ENCODE measurements at regions not wholly inside any gene's neighbourhood (a gene's known extent, or its start where the extent isn't known, plus 50 kb on each side); places are given as distances from the start of the nearest gene placed in this dataset.
A peak's percentile ranks its signal among the peaks of the same experiment; 100 is the strongest.
"Not testable (repeated sequence)": the region's sequence is repeated elsewhere in the genome, so short reads cannot be mapped to it uniquely, and the experiment has no call there.

GRCh38 chr17:70320673-70321345 lies 151.5 kb downstream of the KCNJ2 start:
- intact Hi-C loops (cut with micrococcal nuclease) = no loop called here
- Mint-ChIP-seq H3K4me1 (ENCODE audit: low read depth) (peaks cover 13% of the 10 kb centered on the region), H3K27me3 (no peaks in the 10 kb centered on the region), H3K27ac (no peak overlapping the region), H3K9me3 (no peaks in the 10 kb centered on the region), H3K36me3 (ENCODE audit: low read depth) (no peaks in the 10 kb centered on the region), H3K4me3 (no peak overlapping the region)

DNA sequence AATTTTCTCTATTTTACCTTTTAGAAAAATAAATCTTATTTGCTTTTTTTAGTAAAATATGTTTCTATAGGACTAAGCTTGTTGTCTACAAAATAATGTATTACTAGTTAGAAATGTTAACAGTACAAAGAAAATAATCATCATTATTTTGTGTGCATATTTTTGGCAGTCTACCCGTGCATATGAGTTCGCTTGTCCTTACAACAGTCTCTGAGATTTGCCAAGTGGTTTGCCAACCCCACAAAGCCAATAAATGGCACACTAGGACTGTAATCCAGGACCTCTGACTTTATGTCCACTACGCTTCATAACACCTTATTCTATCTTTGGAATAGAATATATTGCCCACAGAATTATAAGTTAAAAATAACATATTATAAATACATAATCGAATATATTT lies 152.0 kb downstream of the KCNJ2 start:
- intact Hi-C loops (cut with micrococcal nuclease) = no loop called here
- H3K27ac Mint-ChIP-seq = no peak overlapping the region
- no peak overlapping the region for H3K4me3 Mint-ChIP-seq
- no peaks in the 10 kb centered on the region for H3K9me3 Mint-ChIP-seq
- H3K4me1 Mint-ChIP-seq (ENCODE audit: low read depth) = peaks cover 8% of the 10 kb centered on the region
- H3K27me3 Mint-ChIP-seq = no peaks in the 10 kb centered on the region
- H3K36me3 Mint-ChIP-seq (ENCODE audit: low read depth) = no peaks in the 10 kb centered on the region

DNA sequence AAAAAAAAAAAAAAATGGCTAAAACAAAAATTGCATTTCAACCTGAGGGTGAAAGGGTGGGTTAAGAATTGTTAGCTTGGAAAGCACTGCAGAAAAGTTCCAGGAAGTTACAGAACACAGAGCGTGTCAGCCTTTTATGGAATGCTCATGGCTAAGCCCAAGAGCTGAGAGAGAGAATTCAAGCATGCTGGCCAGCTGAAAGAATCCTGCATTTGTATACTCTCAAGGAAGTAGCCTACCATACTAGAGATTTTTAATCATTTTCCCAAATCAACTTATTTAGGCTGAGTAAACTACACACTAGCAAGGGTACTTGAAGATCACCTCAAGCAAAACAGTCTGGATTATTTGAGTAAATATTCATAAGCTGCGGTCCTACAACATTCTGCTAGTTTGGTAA lies 153.9 kb downstream of the KCNJ2 start:
- Mint-ChIP-seq H3K36me3 (ENCODE audit: low read depth) (no peaks in the 10 kb centered on the region), H3K9me3 (no peaks in the 10 kb centered on the region), H3K27ac (no peak overlapping the region), H3K27me3 (no peaks in the 10 kb centered on the region), H3K4me3 (no peak overlapping the region), H3K4me1 (ENCODE audit: low read depth) (peaks cover 5% of the 10 kb centered on the region)
- intact Hi-C loops (cut with micrococcal nuclease) = no loop called here

GRCh38 chr17:70324031-70324430 lies 154.7 kb downstream of the KCNJ2 start:
- Mint-ChIP-seq H3K9me3 (no peaks in the 10 kb centered on the region), H3K27me3 (no peaks in the 10 kb centered on the region), H3K27ac (no peak overlapping the region), H3K4me1 (ENCODE audit: low read depth) (peaks cover 10% of the 10 kb centered on the region), H3K4me3 (no peak overlapping the region), H3K36me3 (ENCODE audit: low read depth) (no peaks in the 10 kb centered on the region)
- intact Hi-C loops (cut with micrococcal nuclease) = no loop called here

DNA sequence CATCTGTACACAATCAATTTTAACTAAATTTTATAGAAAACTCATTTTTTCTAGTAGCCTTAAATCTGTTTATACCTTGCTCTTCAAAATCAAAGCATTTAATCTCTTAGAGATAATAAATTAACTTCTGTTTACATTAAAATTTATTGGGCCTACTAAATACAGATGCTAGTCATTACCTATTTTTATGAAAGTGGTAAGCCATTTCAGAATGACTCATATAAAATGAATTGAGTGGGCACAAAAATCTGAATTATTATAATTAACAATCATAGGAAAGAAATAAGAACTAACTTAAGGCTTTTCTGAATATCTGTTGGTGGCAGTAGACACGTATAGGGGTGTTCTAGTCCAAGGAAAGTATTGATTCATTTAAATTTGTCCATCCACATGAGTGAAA lies 157.9 kb downstream of the KCNJ2 start:
- no peaks in the 10 kb centered on the region for H3K27me3 Mint-ChIP-seq
- no peak overlapping the region for H3K4me3 Mint-ChIP-seq
- H3K27ac Mint-ChIP-seq = no peak overlapping the region
- peaks cover 5% of the 10 kb centered on the region for H3K4me1 Mint-ChIP-seq (ENCODE audit: low read depth)
- H3K9me3 Mint-ChIP-seq = no peaks in the 10 kb centered on the region
- intact Hi-C loops (cut with micrococcal nuclease) = no loop called here
- no peaks in the 10 kb centered on the region for H3K36me3 Mint-ChIP-seq (ENCODE audit: low read depth)

DNA sequence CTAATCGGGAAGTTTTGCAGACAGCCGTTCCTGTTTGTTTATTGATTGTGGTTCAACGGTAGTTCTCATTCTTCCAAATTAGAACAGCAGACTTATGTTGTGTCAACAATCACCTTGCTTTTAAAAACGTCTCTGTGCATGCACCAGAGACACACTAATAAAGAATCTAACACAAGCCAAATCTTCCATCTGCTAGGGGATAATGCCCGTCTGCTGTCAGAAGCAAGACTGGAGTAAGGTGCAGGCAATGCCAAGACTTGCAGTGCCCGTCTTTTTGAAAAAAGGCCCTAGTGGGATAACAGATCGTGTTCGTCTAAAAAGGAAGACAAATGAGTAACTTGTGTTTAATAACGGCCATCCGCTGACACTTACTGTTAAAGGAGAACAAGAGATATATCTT lies 158.4 kb downstream of the KCNJ2 start:
- H3K9me3 Mint-ChIP-seq = no peaks in the 10 kb centered on the region
- no peaks in the 10 kb centered on the region for H3K36me3 Mint-ChIP-seq (ENCODE audit: low read depth)
- H3K27me3 Mint-ChIP-seq = no peaks in the 10 kb centered on the region
- H3K27ac Mint-ChIP-seq = no peak overlapping the region
- H3K4me1 Mint-ChIP-seq (ENCODE audit: low read depth) = peaks cover 5% of the 10 kb centered on the region
- no peak overlapping the region for H3K4me3 Mint-ChIP-seq
- intact Hi-C loops (cut with micrococcal nuclease) = no loop called here

DNA sequence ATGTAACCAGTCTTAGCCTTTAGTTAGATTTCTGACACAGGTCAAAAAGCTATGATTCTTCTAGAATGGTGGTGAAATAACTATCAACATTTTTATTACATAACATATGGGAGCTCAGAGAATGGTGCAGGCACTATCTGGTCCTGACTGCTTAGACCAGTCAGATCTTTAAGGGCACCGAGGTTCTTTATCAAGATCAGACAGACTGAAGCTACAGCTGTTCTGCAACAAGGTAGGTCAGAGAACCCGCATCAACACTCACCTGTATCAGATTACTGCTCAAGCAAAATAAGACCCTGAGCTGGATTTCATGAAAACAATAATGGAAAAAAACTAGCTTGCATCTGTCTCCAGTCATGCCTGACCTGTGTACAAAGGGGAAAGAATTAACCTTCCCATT lies 160.4 kb downstream of the KCNJ2 start:
- H3K27ac Mint-ChIP-seq = no peak overlapping the region

DNA sequence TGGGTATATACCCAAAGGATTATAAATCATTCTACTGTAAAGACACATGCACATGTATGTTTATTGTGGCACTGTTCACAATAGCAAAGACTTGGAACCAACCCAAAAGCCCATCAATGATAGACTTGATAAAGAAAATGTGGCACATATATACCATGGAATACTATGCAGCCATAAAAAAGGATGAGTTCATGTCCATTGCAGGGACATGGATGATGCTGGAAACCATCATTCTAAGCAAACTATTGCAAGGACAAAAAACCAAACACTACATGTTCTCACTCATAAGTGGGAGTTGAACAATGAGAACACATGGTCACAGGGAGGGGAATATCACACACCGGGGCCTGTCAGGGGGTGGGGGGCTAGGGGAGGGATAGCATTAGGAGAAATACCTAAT lies 161.7 kb downstream of the KCNJ2 start:
- H3K9me3 Mint-ChIP-seq; H3K36me3 Mint-ChIP-seq (ENCODE audit: low read depth); H3K4me3 Mint-ChIP-seq; H3K27ac Mint-ChIP-seq; intact Hi-C loops (cut with micrococcal nuclease); H3K27me3 Mint-ChIP-seq: not testable (repeated sequence)
- H3K4me1 Mint-ChIP-seq (ENCODE audit: low read depth) = peaks cover 17% of the 10 kb centered on the region

More for the DNA sequence above, 160.4 kb downstream of the KCNJ2 start:
- Mint-ChIP-seq H3K36me3 (ENCODE audit: low read depth) (no peaks in the 10 kb centered on the region), H3K27me3 (no peaks in the 10 kb centered on the region), H3K9me3 (no peaks in the 10 kb centered on the region), H3K4me3 (no peak overlapping the region), H3K4me1 (ENCODE audit: low read depth) (peaks cover 17% of the 10 kb centered on the region)
- intact Hi-C loops (cut with micrococcal nuclease) = no loop called here

DNA sequence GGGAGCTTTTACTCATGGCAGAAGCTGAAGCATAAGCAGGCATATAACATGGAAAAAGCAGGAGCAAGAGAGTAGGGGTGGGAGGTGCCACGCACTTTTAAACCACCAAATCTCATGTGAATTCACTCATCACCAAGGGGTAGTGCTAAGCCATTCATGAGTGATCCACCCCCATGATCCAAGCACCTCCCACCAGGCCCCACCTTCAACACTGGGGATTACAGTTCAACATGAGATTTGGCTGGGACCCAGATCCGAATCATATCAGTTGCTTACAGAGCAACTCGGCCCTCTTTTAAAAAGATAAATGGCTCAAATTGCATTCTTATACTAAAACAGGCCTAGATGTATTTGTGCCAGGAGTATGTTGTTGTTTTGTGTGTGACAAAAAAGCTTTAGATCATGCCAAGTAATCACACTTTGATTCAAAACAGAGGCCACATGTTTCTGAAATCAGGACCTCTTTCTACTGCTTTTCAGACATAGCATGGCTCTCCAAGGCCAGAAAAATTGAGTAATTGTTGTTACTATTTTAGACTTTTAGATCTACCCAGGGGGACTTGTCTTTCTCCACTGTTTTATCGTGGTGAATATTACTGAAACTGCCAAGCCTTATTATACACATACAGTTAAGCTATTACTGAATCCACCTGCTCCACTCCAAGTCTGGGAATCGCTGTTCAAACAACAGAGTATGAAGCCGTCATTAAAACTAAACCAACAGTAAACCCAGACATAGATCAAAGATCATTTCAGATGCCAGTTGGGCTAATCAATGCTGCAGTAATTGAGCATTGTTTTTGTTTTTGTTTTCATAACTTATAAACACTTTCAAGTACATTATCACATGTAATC lies 163.3 kb downstream of the KCNJ2 start:
- H3K27me3 Mint-ChIP-seq = no peaks in the 10 kb centered on the region
- H3K36me3 Mint-ChIP-seq (ENCODE audit: low read depth) = no peaks in the 10 kb centered on the region
- H3K27ac Mint-ChIP-seq = no peak overlapping the region
- no peaks in the 10 kb centered on the region for H3K9me3 Mint-ChIP-seq
- intact Hi-C loops (cut with micrococcal nuclease) = no loop called here
- no peak overlapping the region for H3K4me3 Mint-ChIP-seq
- peaks cover 17% of the 10 kb centered on the region for H3K4me1 Mint-ChIP-seq (ENCODE audit: low read depth)

DNA sequence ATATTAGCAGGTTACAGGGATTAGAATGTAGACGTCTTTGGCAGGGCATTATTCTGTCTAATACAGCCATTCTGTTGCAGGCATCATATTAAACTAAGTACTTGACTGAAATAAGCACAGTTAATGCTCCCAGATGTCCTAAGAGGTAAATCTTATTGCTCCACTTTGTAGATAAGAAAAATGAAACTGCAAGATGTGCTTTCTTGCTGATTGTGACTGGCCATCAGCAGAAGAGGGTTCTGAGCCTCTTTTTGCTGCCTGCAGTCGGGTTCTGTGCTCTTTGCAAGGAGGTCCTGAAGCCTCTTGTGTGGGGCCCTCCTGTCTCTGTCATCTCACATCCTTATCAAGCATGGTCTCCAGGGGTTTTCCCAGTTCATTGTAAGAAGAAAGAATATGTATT lies 167.1 kb downstream of the KCNJ2 start:
- peaks cover 12% of the 10 kb centered on the region for H3K4me1 Mint-ChIP-seq (ENCODE audit: low read depth)
- intact Hi-C loops (cut with micrococcal nuclease) = no loop called here

GRCh38 chr17:70338946-70339354 lies 169.6 kb downstream of the KCNJ2 start:
- H3K9me3 Mint-ChIP-seq = no peaks in the 10 kb centered on the region
- no peaks in the 10 kb centered on the region for H3K27me3 Mint-ChIP-seq
- no peak overlapping the region for H3K27ac Mint-ChIP-seq
- no peak overlapping the region for H3K4me3 Mint-ChIP-seq
- H3K4me1 Mint-ChIP-seq (ENCODE audit: low read depth) = peaks cover 20% of the 10 kb centered on the region
- no peaks in the 10 kb centered on the region for H3K36me3 Mint-ChIP-seq (ENCODE audit: low read depth)
- intact Hi-C loops (cut with micrococcal nuclease) = no loop called here

More for the DNA sequence above, 167.1 kb downstream of the KCNJ2 start:
- Mint-ChIP-seq H3K9me3 (no peaks in the 10 kb centered on the region), H3K27ac (no peak overlapping the region), H3K27me3 (no peaks in the 10 kb centered on the region), H3K36me3 (ENCODE audit: low read depth) (no peaks in the 10 kb centered on the region), H3K4me3 (no peak overlapping the region)

GRCh38 chr17:70343114-70343513 lies 173.8 kb downstream of the KCNJ2 start:
- intact Hi-C loops (cut with micrococcal nuclease) = no loop called here
- Mint-ChIP-seq H3K4me3 (no peak overlapping the region), H3K4me1 (ENCODE audit: low read depth) (peaks cover 12% of the 10 kb centered on the region), H3K27ac (peak overlapping the region; percentile 81), H3K9me3 (no peaks in the 10 kb centered on the region), H3K27me3 (no peaks in the 10 kb centered on the region), H3K36me3 (ENCODE audit: low read depth) (no peaks in the 10 kb centered on the region)

- peaks cover 12% of the 10 kb centered on the region for H3K4me1 Mint-ChIP-seq (ENCODE audit: low read depth)
- no peaks in the 10 kb centered on the region for H3K9me3 Mint-ChIP-seq
- H3K27ac Mint-ChIP-seq = peak overlapping the region; percentile 81
- no peaks in the 10 kb centered on the region for H3K36me3 Mint-ChIP-seq (ENCODE audit: low read depth)
- intact Hi-C loops (cut with micrococcal nuclease) = no loop called here
- H3K27me3 Mint-ChIP-seq = no peaks in the 10 kb centered on the region
- H3K4me3 Mint-ChIP-seq = peak overlapping the region; percentile 32
Observed at GRCh38 chr17:70344386-70345060, 175.2 kb downstream of the KCNJ2 start.

GRCh38 chr17:70345061-70345460 lies 175.7 kb downstream of the KCNJ2 start:
- H3K27me3 Mint-ChIP-seq = no peaks in the 10 kb centered on the region
- H3K36me3 Mint-ChIP-seq (ENCODE audit: low read depth) = no peaks in the 10 kb centered on the region
- no peak overlapping the region for H3K4me3 Mint-ChIP-seq
- H3K27ac Mint-ChIP-seq = peak overlapping the region; percentile 81
- intact Hi-C loops (cut with micrococcal nuclease) = no loop called here
- no peaks in the 10 kb centered on the region for H3K9me3 Mint-ChIP-seq
- peaks cover 12% of the 10 kb centered on the region for H3K4me1 Mint-ChIP-seq (ENCODE audit: low read depth)

All from dendritic cell treated with granulocyte-macrophage colony-stimulating factor and Interleukin-4, amounts not matched to agents 40 ng/mL and 50 ng/mL, for 4 days (primary cell).